ENCODE measurements at regions not wholly inside any gene's neighbourhood (a gene's known extent, or its start where the extent isn't known, plus 50 kb on each side); places are given as distances from the start of the nearest gene placed in this dataset.
A peak's percentile ranks its signal among the peaks of the same experiment; 100 is the strongest.

GRCh38 chr11:15622231-15622890 lies 507.6 kb downstream of the INSC start:
- DNase-seq (ENCODE audit: low read depth): no peak

GRCh38 chr11:15624701-15625100 lies 510.0 kb downstream of the INSC start:
- DNase-seq (ENCODE audit: low read depth): no peak

- peak; percentile 55 for DNase-seq (ENCODE audit: low read depth)
Observed at GRCh38 chr11:15625691-15626090, 511.0 kb downstream of the INSC start.

- peak; percentile 73 for DNase-seq (ENCODE audit: low read depth)
Observed at GRCh38 chr11:15627560-15627959, 512.8 kb downstream of the INSC start.

GRCh38 chr11:15629690-15630321 lies 515.1 kb downstream of the INSC start:
- peak; percentile 29 for DNase-seq (ENCODE audit: low read depth)

- no peak for DNase-seq (ENCODE audit: low read depth)
Observed at GRCh38 chr11:15630896-15631295, 516.2 kb downstream of the INSC start.

- DNase-seq (ENCODE audit: low read depth): no peak
Observed at GRCh38 chr11:15635521-15635920, 520.8 kb downstream of the INSC start.

- DNase-seq (ENCODE audit: low read depth): peak; percentile 25
Observed at GRCh38 chr11:15636521-15637089, 521.9 kb downstream of the INSC start.

GRCh38 chr11:15638386-15638787 lies 523.7 kb downstream of the INSC start:
- peak; percentile 61 for DNase-seq (ENCODE audit: low read depth)

- DNase-seq (ENCODE audit: low read depth): no peak
Observed at GRCh38 chr11:15640318-15640717, 525.6 kb downstream of the INSC start.

GRCh38 chr11:15641271-15642045 lies 526.7 kb downstream of the INSC start:
- DNase-seq (ENCODE audit: low read depth): no peak

- no peak for DNase-seq (ENCODE audit: low read depth)
Observed at GRCh38 chr11:15645201-15645600, 530.5 kb downstream of the INSC start.

GRCh38 chr11:15649371-15650104 lies 534.8 kb downstream of the INSC start:
- DNase-seq (ENCODE audit: low read depth): peak; percentile 79

- peak; percentile 87 for DNase-seq (ENCODE audit: low read depth)
Observed at GRCh38 chr11:15650105-15650938, 535.6 kb downstream of the INSC start.

GRCh38 chr11:15651033-15651432 lies 536.3 kb downstream of the INSC start:
- DNase-seq (ENCODE audit: low read depth): no peak

- no peak for DNase-seq (ENCODE audit: low read depth)
Observed at GRCh38 chr11:15651816-15652215, 537.1 kb downstream of the INSC start.

- no peak for DNase-seq (ENCODE audit: low read depth)
Observed at GRCh38 chr11:15653191-15653710, 538.5 kb downstream of the INSC start.

GRCh38 chr11:15654451-15654850 lies 539.7 kb downstream of the INSC start:
- DNase-seq (ENCODE audit: low read depth): no peak

GRCh38 chr11:15655552-15655951 lies 540.8 kb downstream of the INSC start:
- DNase-seq (ENCODE audit: low read depth): peak; percentile 69

GRCh38 chr11:15657264-15657663 lies 542.5 kb downstream of the INSC start:
- no peak for DNase-seq (ENCODE audit: low read depth)

- no peak for DNase-seq (ENCODE audit: low read depth)
Observed at GRCh38 chr11:15660496-15660895, 545.8 kb downstream of the INSC start.
